DMS114 treated with DMSO at 0.1 percent for 48 hours (cell line): ENCODE measurements at regions not wholly inside any gene's neighbourhood (a gene's known extent, or its start where the extent isn't known, plus 50 kb on each side); places are given as distances from the start of the nearest gene placed in this dataset.
"Not testable (repeated sequence)": the region's sequence is repeated elsewhere in the genome, so short reads cannot be mapped to it uniquely, and the experiment has no call there.

ENCODE experiments used
- DNase-seq: peaks from one replicate; lab custom pipeline; 2025; ENCODE audit not compliant: unreplicated experiment; lab: John Stamatoyannopoulos, UW

DNA sequence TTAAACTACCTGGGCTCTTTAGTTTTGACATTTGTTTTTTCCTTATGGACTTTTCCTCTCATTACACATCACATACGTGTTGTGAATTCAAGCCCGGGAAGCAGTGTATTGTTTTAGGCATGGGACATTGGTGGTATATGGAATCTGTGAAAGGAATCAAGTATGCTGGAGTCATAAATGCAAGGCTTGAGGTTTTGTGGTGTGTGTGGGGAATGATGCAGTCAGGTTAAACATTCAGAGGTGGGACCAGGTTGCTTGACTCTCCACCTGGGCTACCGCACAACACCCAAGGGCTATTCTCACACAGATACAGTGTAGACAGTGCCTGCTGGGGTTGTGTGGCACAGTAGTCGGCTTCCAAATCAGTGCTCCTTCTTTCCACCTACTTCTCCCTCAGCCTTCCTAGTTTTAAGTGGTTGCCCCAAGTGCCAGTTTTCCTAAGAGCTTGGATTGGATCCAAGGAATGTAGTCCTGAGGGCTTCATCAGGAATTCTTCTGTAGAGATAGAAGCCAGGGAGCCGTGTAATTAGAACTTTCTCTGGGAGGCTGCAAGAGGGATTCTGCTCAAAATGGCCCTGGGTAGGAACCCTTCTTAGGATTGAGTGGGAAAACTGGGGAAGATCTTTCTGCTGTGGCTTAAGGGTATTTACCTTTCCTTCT, 243.7 kb downstream of the C12orf75 start:
- no peak for DNase-seq

DNA sequence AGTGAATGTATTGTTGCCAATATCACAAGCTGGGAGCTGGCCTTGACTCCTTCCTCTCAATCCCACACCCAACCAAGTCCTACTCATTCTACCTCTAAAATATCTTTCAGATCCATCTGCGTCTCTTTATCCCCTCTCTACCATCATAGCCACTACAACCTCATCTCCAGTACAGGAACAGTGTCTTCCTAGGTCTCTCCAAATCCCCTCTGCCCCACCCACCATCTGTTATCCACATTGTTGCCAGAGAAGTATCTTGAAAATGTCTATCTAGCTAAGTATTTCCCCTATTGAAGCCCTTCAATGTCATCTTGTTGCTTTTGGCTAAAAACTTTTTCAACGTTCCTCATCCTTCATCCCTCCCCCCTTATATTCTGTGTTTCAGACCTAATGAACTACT, 244.7 kb downstream of the C12orf75 start:
- no peak for DNase-seq

DNA sequence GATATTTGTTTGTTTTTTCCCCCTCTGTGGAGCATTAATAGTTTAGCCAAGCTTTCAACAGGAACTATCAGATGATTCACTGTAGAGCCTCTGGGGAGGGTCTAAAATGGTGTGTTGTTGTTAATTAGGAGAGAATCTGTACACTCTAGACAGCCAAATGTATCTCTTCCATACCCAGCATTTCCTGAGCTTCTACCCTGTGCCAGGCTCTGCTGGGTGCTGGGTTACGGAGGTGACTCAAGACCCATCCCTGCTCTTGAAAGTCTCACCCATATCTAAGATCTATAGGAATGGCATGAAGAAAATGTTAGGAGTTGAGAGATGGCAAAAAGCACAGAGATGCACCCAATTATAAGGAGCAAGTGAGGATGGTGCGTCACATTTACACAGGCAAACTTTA, 245.8 kb downstream of the C12orf75 start:
- no peak for DNase-seq

GRCh38 chr12:105580821-105581352, 250.4 kb downstream of the C12orf75 start:
- DNase-seq, result no peak

DNA sequence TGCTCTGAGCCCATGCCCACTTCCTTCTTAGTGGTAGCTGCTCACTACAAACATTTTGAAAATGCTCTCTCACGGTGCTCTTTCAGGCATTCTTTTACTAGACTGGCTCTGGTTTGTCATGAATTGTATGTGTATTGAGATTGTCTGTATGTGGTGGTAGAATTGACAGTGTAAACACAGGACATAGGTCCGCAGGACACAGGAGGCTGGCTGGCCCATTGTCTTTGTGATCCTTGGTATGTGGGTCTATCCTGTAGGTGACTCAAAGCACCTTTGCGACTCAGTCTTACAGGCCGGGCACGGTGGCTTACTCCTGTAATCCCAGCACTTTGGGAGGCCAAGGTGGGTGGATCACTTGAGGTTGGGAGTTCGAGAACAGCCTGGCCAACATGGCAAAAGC, 250.9 kb downstream of the C12orf75 start:
- no peak for DNase-seq

- DNase-seq, result no peak
Measured at GRCh38 chr12:105585107-105585506, 254.6 kb downstream of the C12orf75 start.

- no peak for DNase-seq
Measured at GRCh38 chr12:105587237-105587636, 256.7 kb downstream of the C12orf75 start.

DNA sequence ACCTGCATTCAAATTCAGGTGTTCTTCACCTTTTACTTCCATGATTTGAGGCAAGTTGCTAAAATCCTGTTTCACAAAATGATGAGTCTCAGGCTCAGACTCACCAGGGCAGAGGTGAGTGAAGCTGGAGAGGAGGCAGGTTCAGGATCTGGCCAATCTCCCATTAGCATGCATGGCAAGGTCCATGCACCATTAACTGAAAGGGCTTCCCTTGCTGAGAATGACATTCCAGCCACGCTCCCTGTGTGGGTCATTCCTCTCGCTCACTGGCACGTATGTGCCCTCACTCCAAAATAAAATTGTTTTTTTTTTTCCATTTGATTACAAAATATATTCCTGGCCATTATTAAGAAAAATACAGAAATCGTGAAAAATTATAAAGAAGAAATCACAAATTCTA, 257.6 kb downstream of the C12orf75 start:
- no peak for DNase-seq

DNA sequence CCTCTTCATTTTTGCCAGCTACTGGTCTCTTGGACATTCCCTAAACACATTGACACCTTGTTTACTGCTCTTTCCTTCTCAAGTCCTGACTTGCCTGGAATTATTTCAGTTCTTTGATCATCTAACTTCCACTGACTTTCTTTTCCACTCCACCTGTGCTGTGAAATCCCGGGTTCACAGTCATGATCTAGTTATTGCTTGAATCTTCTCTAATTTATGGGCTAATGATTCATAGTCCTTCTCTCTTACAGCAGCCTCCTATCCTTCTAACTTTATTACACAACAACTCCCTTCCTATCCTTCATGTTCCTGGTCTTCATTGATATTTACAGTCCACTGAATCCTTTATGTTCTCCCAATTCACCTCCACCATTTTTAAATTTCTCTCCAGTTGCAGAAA, 260.1 kb downstream of the C12orf75 start:
- DNase-seq, result no peak

- DNase-seq, result no peak
Measured at GRCh38 chr12:105595440-105595839, 264.9 kb downstream of the C12orf75 start.

DNA sequence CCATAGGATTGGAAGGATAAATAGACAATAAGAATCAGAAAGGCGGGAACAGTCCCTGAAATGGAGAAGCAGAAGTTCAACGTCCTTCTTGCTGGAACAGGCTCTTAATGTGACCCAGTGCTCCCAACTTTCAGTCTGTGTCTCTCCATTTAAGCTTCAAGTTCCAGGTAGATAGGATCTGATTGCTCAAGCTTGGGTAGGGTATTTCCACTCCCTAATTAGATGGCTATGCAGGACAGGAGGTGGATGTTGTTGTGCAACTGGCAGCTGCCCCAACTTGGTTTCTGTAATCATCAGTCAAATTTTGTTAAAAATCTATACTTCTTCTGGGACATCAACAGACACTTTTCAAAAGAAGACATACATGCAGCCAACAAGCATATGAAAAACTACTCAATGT, 266.2 kb downstream of the C12orf75 start:
- DNase-seq, result no peak

- no peak for DNase-seq
Measured at GRCh38 chr12:105598031-105598430, 267.5 kb downstream of the C12orf75 start.

GRCh38 chr12:105600911-105601545, 270.5 kb downstream of the C12orf75 start:
- DNase-seq, result no peak

GRCh38 chr12:105602312-105602711, 271.8 kb downstream of the C12orf75 start:
- not testable (repeated sequence) for DNase-seq

DNA sequence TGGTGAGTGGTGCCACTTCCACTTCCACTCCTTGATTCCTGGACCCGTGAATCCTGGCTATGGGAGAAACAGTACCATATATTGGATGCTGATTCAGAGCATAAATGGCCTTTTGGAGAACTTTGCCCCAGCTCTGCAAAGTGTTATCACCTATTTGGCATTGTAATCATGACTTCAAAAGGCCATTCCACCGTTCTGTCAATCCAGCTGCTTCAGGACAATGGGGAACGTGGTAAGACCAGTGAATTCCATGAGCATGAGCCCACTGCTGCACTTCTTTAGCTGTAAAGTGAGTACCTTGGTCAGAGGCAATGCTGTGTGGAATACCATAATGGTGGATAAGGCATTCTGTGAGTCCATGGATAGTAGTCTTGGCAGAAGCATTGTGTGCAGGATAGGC, 273.8 kb downstream of the C12orf75 start:
- DNase-seq, result not testable (repeated sequence)

GRCh38 chr12:105606613-105607012, 276.1 kb downstream of the C12orf75 start:
- DNase-seq, result not testable (repeated sequence)

DNA sequence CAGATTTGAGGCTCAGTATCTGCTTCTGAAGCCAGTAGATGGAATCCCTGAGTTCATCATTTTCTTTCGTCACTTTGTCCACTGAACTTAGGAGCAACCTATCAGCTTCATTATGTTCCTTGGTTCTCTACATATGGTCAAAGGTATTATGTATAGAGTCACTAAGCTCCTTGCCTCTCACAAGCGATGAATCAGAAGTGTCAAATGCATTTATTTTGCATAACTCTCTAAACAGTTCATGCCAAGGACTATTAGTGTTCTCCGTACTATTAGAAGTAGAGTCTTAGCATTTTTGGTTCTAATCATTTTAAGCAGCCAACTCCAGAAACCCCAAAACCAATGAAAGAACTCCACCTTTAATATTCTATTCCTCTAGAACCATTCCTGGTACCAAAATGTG, 278.5 kb downstream of the C12orf75 start:
- DNase-seq, result not testable (repeated sequence)

- no peak for DNase-seq
Measured at GRCh38 chr12:105610459-105610858, 280.0 kb downstream of the C12orf75 start.

DNA sequence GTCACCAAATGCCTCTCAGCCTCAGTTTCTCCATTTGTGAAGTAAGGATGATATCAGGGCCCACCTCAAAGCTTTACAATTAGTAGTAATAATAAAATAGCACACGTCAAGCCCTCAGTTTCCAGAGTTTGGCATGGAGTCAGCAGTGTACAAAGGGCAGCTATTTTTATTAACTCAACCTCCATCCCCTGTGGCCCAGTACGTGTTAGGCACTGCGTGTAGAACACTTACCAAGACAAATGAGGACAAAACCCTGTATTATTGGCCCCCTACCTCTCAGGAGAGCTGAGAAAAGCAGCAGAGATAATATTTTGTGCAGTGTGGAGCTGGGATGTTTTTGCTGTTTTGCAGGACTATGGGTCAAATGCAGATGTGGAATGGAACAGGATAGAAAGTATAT, 280.8 kb downstream of the C12orf75 start:
- no peak for DNase-seq

DNA sequence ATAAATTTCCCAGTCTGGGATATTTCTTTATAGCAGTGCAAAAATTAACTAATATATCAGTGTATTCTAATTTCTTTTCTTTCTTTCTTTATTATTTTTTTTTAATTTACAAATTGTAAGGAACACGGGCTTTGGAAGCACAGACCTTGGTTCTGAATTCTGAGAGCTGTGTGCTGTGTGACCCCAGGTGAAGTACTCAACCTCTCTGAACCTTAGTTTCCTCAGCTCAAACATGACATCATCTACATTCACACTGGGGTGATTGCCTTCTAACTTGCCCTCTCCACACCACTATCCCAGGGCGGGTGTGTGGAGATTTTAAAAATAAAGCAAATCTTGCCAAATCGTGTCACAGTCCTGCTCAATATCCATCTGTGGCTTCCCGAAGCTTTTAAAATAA, 282.8 kb downstream of the C12orf75 start:
- no peak for DNase-seq

DNA sequence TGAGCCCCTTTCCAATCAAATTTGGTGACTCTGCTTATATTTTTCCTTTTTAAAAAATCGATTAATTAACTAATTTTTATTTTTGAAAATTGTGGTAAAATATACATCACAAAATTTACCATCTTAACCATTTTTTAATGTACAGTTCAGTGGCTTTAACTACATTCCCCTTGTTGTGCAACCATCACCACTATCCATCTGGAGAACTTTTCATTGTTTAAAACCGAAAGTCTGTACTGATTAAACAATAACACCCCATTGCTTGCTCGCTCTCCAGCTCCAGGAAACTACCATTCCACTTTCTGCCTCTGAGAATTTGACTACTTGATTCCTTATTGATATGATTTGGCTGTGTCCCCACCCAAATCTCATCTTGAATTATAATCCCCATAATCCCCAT, 283.4 kb downstream of the C12orf75 start:
- DNase-seq, result no peak

- no peak for DNase-seq
Measured at GRCh38 chr12:105616971-105617540, 286.6 kb downstream of the C12orf75 start.
